SK-N-SH (cell line): ENCODE measurements at regions not wholly inside any gene's neighbourhood (a gene's known extent, or its start where the extent isn't known, plus 50 kb on each side); places are given as distances from the start of the nearest gene placed in this dataset.
"Not testable (repeated sequence)": the region's sequence is repeated elsewhere in the genome, so short reads cannot be mapped to it uniquely, and the experiment has no call there.

ENCODE experiments used
- CTCF ChIA-PET: fragments of 300-600, 350-600 bp; formaldehyde crosslinking; extraction: SDS; loops from one replicate; lab custom pipeline; 2021; lab: Yijun Ruan, JAX
- POLR2A ChIA-PET: fragments of 350-600 bp; sonication (Branson Sonifier 250); formaldehyde crosslinking; extraction: SDS; loops from one replicate; lab custom pipeline; 2020; ENCODE audit warnings: antibody characterized with exemption, inconsistent platforms; lab: Yijun Ruan, JAX
- DNase-seq: peaks from one replicate; pipeline ENCODE4 v3.0.0; 2012
- H2AFZ ChIP-seq: fragments of 200-600 bp; sonication (generic); 2 replicates; pipeline ENCODE4 v1.8.1; 2016; ENCODE audit warnings: antibody characterized with exemption, mild to moderate bottlenecking, low read depth
- H3F3A ChIP-seq: fragments of 200-600 bp; sonication (generic); replicated peaks from 2 replicates; pipeline ENCODE3; 2016; ENCODE audit warnings: antibody characterized with exemption, mild to moderate bottlenecking; ENCODE audit not compliant: insufficient read depth
- H3K27ac ChIP-seq, 2 experiments: fragments of 200-500 bp in 1 of 2; fragments of 200-600 bp in 1 of 2; sonication (Bioruptor generic) in 1 of 2; sonication (generic), shearing (Covaris generic) in 1 of 2; 2 replicates each; pipeline versions ENCODE4 v1.5.1 to v1.6.1; 2014 to 2016; ENCODE audit warnings: low read depth in 2 of 2, inconsistent platforms in 1 of 2, low read length in 1 of 2, mild to moderate bottlenecking in 1 of 2, mixed read lengths in 1 of 2
- H3K27me3 ChIP-seq: fragments of 200-600 bp; sonication (generic), shearing (Covaris generic); 2 replicates; pipeline ENCODE4 v1.6.1; 2016; ENCODE audit warnings: mixed run types; ENCODE audit not compliant: insufficient read depth
- H3K36me3 ChIP-seq, 2 experiments: fragments of 200-500 bp in 1 of 2; fragments of 200-600 bp in 1 of 2; sonication (Bioruptor generic) in 1 of 2; sonication (generic) in 1 of 2; replicated peaks in 1 of 2; 2 replicates each; pipeline versions ENCODE3 to v1.5.1; 2014 to 2016; ENCODE audit warnings: low read length in 1 of 2, mild to moderate bottlenecking in 1 of 2; ENCODE audit not compliant: insufficient read depth in 2 of 2, control insufficient read depth in 1 of 2
- H3K4me1 ChIP-seq, 2 experiments: fragments of 200-500 bp in 1 of 2; fragments of 200-600 bp in 1 of 2; sonication (Bioruptor generic) in 1 of 2; sonication (generic), shearing (Covaris generic) in 1 of 2; 2 replicates each; pipeline versions ENCODE4 v1.5.1 to v1.6.1; 2014 to 2016; ENCODE audit warnings: low read depth in 1 of 2, low read length in 1 of 2, mixed run types in 1 of 2; ENCODE audit not compliant: insufficient read depth in 2 of 2, control insufficient read depth in 1 of 2
- H3K4me2 ChIP-seq: fragments of 200-600 bp; sonication (generic), shearing (Covaris generic); 2 replicates; pipeline ENCODE4 v1.6.1; 2017; ENCODE audit warnings: mixed run types
- H3K4me3 ChIP-seq, 2 experiments: fragments of 200-500 bp in 1 of 2; fragments of 200-600 bp in 1 of 2; sonication (Bioruptor generic) in 1 of 2; sonication (generic), shearing (Covaris generic) in 1 of 2; 2 replicates each; pipeline versions ENCODE4 v1.5.1 to v1.8.1; 2014 to 2016; ENCODE audit warnings: low read depth in 2 of 2, inconsistent platforms in 1 of 2, low read length in 1 of 2, mild to moderate bottlenecking in 1 of 2, mixed read lengths in 1 of 2, moderate library complexity in 1 of 2
- H3K79me2 ChIP-seq: fragments of 200-600 bp; sonication (generic); 2 replicates; pipeline ENCODE4 v1.8.1; 2017; ENCODE audit warnings: mild to moderate bottlenecking; ENCODE audit not compliant: insufficient read depth
- H3K9ac ChIP-seq: fragments of 200-600 bp; sonication (generic); 2 replicates; pipeline ENCODE4 v1.6.1; 2017; ENCODE audit warnings: mixed run types
- H3K9me2 ChIP-seq: fragments of 200-600 bp; sonication (generic); 2 replicates; pipeline ENCODE4 v1.6.1; 2017; ENCODE audit warnings: mixed run types
- H3K9me3 ChIP-seq: fragments of 200-600 bp; sonication (generic); 2 replicates; pipeline ENCODE4 v1.6.1; 2017; ENCODE audit warnings: mixed run types, mild to moderate bottlenecking, moderate library complexity
- H4K20me1 ChIP-seq: fragments of 200-600 bp; sonication (generic); 2 replicates; pipeline ENCODE4 v1.6.1; 2017; ENCODE audit warnings: mild to moderate bottlenecking, mixed run types; ENCODE audit not compliant: insufficient read depth
- CHD2 ChIP-seq: fragments of 150-350 bp; IDR thresholded peaks from 2 replicates; pipeline ENCODE4 v1.6.1; 2018; ENCODE audit warnings: low read length; ENCODE audit not compliant: partially characterized antibody
- ELF1 ChIP-seq: IDR thresholded peaks from 2 replicates; pipeline ENCODE4 v1.4.0; 2012
- EZH2phosphoT487 ChIP-seq: fragments of 200-600 bp; sonication (generic); IDR thresholded peaks from 2 replicates; pipeline ENCODE4 v1.6.1; 2017; ENCODE audit warnings: low read depth, mixed run types, mild to moderate bottlenecking, antibody characterized with exemption, moderate library complexity, borderline replicate concordance
- FOXJ3 ChIP-seq: sonication (generic); formaldehyde crosslinking; IDR thresholded peaks from 2 replicates; pipeline ENCODE4 v1.5.1; 2020; ENCODE audit warnings: mild to moderate bottlenecking, missing genetic modification reagents
- JUND ChIP-seq: IDR thresholded peaks from 2 replicates; pipeline ENCODE4 v1.4.0; 2012
- MAX ChIP-seq: IDR thresholded peaks from 2 replicates; pipeline ENCODE4 v1.4.0; 2012; ENCODE audit warnings: low read depth
- MXI1 ChIP-seq: IDR thresholded peaks from 2 replicates; pipeline ENCODE4 v1.6.1; 2012; ENCODE audit warnings: mild to moderate bottlenecking, low read depth, low read length, improper control_type of control experiment
- NRF1 ChIP-seq: IDR thresholded peaks from 2 replicates; pipeline ENCODE4 v1.6.1; 2012; ENCODE audit warnings: low read depth, mild to moderate bottlenecking, low read length
- POLR2AphosphoS5 ChIP-seq: IDR thresholded peaks from 2 replicates; pipeline ENCODE4 v1.6.1; 2012; ENCODE audit warnings: low read depth, low read length
- RAD21 ChIP-seq: IDR thresholded peaks from 2 replicates; pipeline ENCODE4 v1.6.1; 2012; ENCODE audit warnings: mild to moderate bottlenecking, low read length
- RCOR1 ChIP-seq: fragments of 150-350 bp; IDR thresholded peaks from 2 replicates; pipeline ENCODE4 v1.6.1; 2017; ENCODE audit warnings: antibody characterized with exemption, low read length
- RFX5 ChIP-seq: IDR thresholded peaks from 2 replicates; pipeline ENCODE4 v1.6.1; 2012; ENCODE audit warnings: mild to moderate bottlenecking, improper control_type of control experiment, low read length
- RXRA ChIP-seq: IDR thresholded peaks from 2 replicates; pipeline ENCODE4 v1.4.0; 2012; ENCODE audit warnings: low read depth, mild to moderate bottlenecking, borderline replicate concordance
- SIN3A ChIP-seq: IDR thresholded peaks from 2 replicates; pipeline ENCODE4 v1.6.1; 2012; ENCODE audit warnings: low read depth, mild to moderate bottlenecking, low read length, moderate library complexity, borderline replicate concordance
- TCF12 ChIP-seq: IDR thresholded peaks from 2 replicates; pipeline ENCODE4 v1.4.0; 2012
- USF1 ChIP-seq: IDR thresholded peaks from 2 replicates; pipeline ENCODE4 v1.4.0; 2012; ENCODE audit warnings: low read depth, borderline replicate concordance
- USF2 ChIP-seq: fragments of 150-350 bp; IDR thresholded peaks from 2 replicates; pipeline ENCODE4 v1.6.1; 2017; ENCODE audit warnings: antibody characterized with exemption, low read length, low read depth, borderline replicate concordance
- ZBTB33 ChIP-seq: IDR thresholded peaks from 2 replicates; pipeline ENCODE4 v1.4.0; 2012; ENCODE audit warnings: low read depth, borderline replicate concordance
- WGBS: methylation state at CpG from one replicate; pipeline ENCODE4 v1.1.6; 2017; ENCODE audit warnings: low lambda C conversion rate; 5-methylcytosine and 5-hydroxymethylcytosine counted together

GRCh38 chr4:60913671-60914070 lies 286.5 kb upstream of the ADGRL3 start (continued):
- TF ChIP-seq RCOR1 (no peak), POLR2AphosphoS5 (no peak), SIN3A (no peak), RAD21 (no peak)

GRCh38 chr4:60921735-60922134 lies 278.4 kb upstream of the ADGRL3 start:
- H3K4me1 ChIP-seq, H3K9me3 ChIP-seq, H3K4me3 ChIP-seq, H4K20me1 ChIP-seq, H3K4me2 ChIP-seq, H3K9ac ChIP-seq, H3K36me3 ChIP-seq, H3K79me2 ChIP-seq, CTCF ChIA-PET, H3K27ac ChIP-seq, H3K27me3 ChIP-seq, DNase-seq, H3F3A ChIP-seq, POLR2A ChIA-PET, H2AFZ ChIP-seq, H3K9me2 ChIP-seq: not testable (repeated sequence)
- WGBS = 58% methylated on average over 4 of the region's 4 CpGs

GRCh38 chr4:60923075-60923474 lies 277.1 kb upstream of the ADGRL3 start:
- 56% methylated on average over 1 of the region's 1 CpG for WGBS
- H3F3A ChIP-seq = no peaks in the 10 kb centered on the region
- H3K4me2 ChIP-seq = no peak overlapping the region
- no peak for DNase-seq
- H3K79me2 ChIP-seq = no peaks in the 10 kb centered on the region
- CTCF ChIA-PET = no interaction called here
- H3K9ac ChIP-seq = no peak overlapping the region
- POLR2A ChIA-PET = no interaction called here
- H3K27ac ChIP-seq = no peak overlapping the region
- H3K36me3 ChIP-seq = no peaks in the 10 kb centered on the region
- no peaks in the 10 kb centered on the region for H3K9me3 ChIP-seq
- no peaks in the 10 kb centered on the region for H3K27me3 ChIP-seq
- H3K4me3 ChIP-seq = no peak overlapping the region
- H3K4me1 ChIP-seq = no peaks in the 10 kb centered on the region
- no peaks in the 10 kb centered on the region for H3K9me2 ChIP-seq
- H4K20me1 ChIP-seq = no peaks in the 10 kb centered on the region
- no peak overlapping the region for H2AFZ ChIP-seq
- no peak for TF ChIP-seq ELF1
- no peak for TF ChIP-seq JUND
- TF ChIP-seq SIN3A = no peak
- no peak for TF ChIP-seq NRF1
- no peak for TF ChIP-seq USF1
- no peak for TF ChIP-seq RXRA
- TF ChIP-seq MAX = no peak
- no peak for TF ChIP-seq TCF12
- no peak for TF ChIP-seq MXI1
- no peak for TF ChIP-seq ZBTB33
- TF ChIP-seq CHD2 = no peak
- no peak for TF ChIP-seq RAD21
- TF ChIP-seq RFX5 = no peak
- no peak for TF ChIP-seq FOXJ3
- TF ChIP-seq USF2 = no peak
- no peak for TF ChIP-seq EZH2phosphoT487
